ENCODE measurements at regions not wholly inside any gene's neighbourhood (a gene's known extent, or its start where the extent isn't known, plus 50 kb on each side); places are given as distances from the start of the nearest gene placed in this dataset.
A peak's percentile ranks its signal among the peaks of the same experiment; 100 is the strongest.

DNA sequence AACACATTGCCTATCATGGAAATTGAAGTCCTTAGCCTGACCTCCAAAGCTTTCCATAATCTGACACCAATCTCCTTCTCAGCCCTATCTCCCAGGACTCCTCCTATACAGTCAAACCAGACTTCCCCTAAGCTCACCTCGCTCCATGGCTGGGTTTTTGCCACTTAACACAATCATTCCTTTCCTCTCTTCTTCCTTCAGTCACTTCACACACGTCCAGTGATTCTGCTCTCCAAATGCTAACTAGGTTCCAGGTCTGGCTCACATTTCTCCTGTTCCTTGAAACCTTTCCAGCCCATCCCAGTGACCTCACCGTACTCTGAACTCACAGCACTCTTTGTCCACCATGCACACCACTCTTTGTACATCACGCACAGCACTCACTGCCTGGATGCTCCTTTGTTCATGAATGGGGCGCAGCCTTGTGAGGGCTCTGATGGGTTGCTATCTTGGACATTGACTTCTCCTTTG is 98.4 kb downstream of the GLUL start:
- no peak for DNase-seq (ENCODE audit: extremely low spot score)
- TF ChIP-seq POLR2A (IDR thresholded peaks at IDR 0.05; ENCODE audit: low read depth) (no peak), POLR2AphosphoS5 (IDR thresholded peaks at IDR 0.05) (no peak), EP300 (IDR thresholded peaks at IDR 0.05) (no peak)
- TF ChIP-seq, protein P1, sequence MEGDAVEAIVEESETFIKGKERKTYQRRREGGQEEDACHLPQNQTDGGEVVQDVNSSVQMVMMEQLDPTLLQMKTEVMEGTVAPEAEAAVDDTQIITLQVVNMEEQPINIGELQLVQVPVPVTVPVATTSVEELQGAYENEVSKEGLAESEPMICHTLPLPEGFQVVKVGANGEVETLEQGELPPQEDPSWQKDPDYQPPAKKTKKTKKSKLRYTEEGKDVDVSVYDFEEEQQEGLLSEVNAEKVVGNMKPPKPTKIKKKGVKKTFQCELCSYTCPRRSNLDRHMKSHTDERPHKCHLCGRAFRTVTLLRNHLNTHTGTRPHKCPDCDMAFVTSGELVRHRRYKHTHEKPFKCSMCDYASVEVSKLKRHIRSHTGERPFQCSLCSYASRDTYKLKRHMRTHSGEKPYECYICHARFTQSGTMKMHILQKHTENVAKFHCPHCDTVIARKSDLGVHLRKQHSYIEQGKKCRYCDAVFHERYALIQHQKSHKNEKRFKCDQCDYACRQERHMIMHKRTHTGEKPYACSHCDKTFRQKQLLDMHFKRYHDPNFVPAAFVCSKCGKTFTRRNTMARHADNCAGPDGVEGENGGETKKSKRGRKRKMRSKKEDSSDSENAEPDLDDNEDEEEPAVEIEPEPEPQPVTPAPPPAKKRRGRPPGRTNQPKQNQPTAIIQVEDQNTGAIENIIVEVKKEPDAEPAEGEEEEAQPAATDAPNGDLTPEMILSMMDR (IDR thresholded peaks at IDR 0.05): no peak
- Histone ChIP-seq H3K9me3 (no peaks in the 10 kb centered on the region), H3K4me1 (peaks cover 15 to 63% (median 48%) of the 10 kb centered on the region in 4 donors), H3K4me3 (no peak overlapping the region), H3K27me3 (no peaks in the 10 kb centered on the region), H3K27ac (replicated peaks in 1 of 4) (no peak overlapping the region), H3K36me3 (no peaks in the 10 kb centered on the region)
- intact Hi-C loops (cut with DNase I): loop anchor here (5.0 to 10.0 kb wide), 2 partner anchors 118 to 146 kb away; no protein-coding TSS in a partner anchor
- WGBS: 79% methylated on average over 5 of the region's 5 CpGs

DNA sequence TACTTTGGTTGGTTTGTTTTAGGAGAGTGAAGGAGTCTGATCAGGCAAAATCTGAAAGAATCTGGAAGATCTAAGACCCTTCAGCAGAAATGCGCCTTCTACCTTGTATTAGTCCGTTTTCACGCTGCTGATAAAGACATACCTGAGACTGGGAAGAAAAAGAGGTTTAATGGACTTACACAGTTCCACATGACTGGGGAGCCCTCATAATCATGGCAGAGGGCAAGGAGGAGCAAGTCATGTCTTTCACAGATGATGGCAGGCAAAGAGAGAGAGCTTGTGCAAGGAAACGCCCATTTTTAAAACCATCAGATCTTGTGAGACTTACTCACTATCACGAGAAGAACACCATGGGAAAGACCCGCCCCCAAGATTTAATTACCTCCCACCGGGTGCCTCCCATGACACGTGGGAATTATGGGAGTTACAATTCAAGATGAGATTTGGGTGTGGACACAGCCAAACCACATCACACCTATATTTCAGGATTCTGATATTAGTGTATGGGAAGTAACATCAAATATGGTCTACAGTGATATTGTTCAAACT is 99.3 kb downstream of the GLUL start:
- no peak overlapping the region for H3K4me3 ChIP-seq
- no peaks in the 10 kb centered on the region for H3K9me3 ChIP-seq
- H3K4me1 ChIP-seq: peaks cover 15 to 55% (median 41%) of the 10 kb centered on the region in 4 donors
- intact Hi-C loops (cut with DNase I): loop anchor here (5.0 to 10.0 kb wide), 2 partner anchors 117 to 145 kb away; no protein-coding TSS in a partner anchor
- no peaks in the 10 kb centered on the region for H3K27me3 ChIP-seq
- WGBS: 81% methylated on average over 8 of the region's 8 CpGs
- DNase-seq (ENCODE audit: extremely low spot score): no peak
- TF ChIP-seq POLR2AphosphoS5 (IDR thresholded peaks at IDR 0.05) (no peak), POLR2A (IDR thresholded peaks at IDR 0.05; ENCODE audit: low read depth) (no peak), EP300 (IDR thresholded peaks at IDR 0.05) (no peak)
- TF ChIP-seq, protein P1 (IDR thresholded peaks at IDR 0.05): no peak
- peak overlapping the region in 1 of 4 donors; percentile 86 for H3K27ac ChIP-seq (replicated peaks in 1 of 4)
- no peaks in the 10 kb centered on the region for H3K36me3 ChIP-seq

DNA sequence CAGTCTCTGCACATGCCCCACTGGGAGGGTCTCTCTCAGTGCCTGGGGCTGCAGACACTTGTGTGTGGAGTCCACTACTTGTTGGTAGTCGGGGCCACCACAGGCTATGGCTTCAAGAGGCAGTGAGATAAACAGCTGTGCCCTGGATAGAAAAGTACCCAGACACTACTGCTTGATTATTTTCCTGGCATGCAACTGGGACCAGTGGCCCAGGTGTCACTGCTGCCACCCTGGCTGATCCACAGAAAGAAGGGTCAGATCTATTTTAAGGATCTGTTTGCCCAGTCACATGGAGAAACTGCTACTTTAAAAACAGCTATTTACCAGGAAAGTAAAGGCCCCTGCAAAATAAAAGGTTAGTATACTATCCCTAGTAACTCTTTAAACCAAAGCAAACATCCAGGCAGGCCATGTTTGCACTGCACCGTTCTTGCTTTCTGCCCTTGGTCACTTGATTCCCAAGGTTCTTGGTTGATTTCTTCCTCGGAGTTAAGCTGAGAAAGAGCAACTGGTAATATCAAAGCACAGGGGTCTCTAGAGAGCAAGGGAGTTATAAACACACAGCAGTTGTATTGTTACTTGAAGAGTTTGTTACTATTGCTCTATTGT is 99.9 kb downstream of the GLUL start:
- no peak for DNase-seq (ENCODE audit: extremely low spot score)
- TF ChIP-seq EP300 (IDR thresholded peaks at IDR 0.05) (no peak), POLR2A (IDR thresholded peaks at IDR 0.05; ENCODE audit: low read depth) (no peak), POLR2AphosphoS5 (IDR thresholded peaks at IDR 0.05) (no peak)
- TF ChIP-seq, protein P1 (IDR thresholded peaks at IDR 0.05): no peak
- Histone ChIP-seq H3K36me3 (no peaks in the 10 kb centered on the region), H3K9me3 (no peaks in the 10 kb centered on the region), H3K27ac (replicated peaks in 1 of 4) (peak overlapping the region; percentile 71 to 86 (median 82)), H3K4me1 (peaks cover 15 to 49% (median 35%) of the 10 kb centered on the region in 4 donors), H3K27me3 (no peaks in the 10 kb centered on the region), H3K4me3 (no peak overlapping the region)
- 86% methylated on average over 3 of the region's 3 CpGs for WGBS
- intact Hi-C loops (cut with DNase I): loop anchor here (2.0 to 10.0 kb wide), 4 partner anchors 57 to 144 kb away; partner anchors contain the start of gene GLUL

DNA sequence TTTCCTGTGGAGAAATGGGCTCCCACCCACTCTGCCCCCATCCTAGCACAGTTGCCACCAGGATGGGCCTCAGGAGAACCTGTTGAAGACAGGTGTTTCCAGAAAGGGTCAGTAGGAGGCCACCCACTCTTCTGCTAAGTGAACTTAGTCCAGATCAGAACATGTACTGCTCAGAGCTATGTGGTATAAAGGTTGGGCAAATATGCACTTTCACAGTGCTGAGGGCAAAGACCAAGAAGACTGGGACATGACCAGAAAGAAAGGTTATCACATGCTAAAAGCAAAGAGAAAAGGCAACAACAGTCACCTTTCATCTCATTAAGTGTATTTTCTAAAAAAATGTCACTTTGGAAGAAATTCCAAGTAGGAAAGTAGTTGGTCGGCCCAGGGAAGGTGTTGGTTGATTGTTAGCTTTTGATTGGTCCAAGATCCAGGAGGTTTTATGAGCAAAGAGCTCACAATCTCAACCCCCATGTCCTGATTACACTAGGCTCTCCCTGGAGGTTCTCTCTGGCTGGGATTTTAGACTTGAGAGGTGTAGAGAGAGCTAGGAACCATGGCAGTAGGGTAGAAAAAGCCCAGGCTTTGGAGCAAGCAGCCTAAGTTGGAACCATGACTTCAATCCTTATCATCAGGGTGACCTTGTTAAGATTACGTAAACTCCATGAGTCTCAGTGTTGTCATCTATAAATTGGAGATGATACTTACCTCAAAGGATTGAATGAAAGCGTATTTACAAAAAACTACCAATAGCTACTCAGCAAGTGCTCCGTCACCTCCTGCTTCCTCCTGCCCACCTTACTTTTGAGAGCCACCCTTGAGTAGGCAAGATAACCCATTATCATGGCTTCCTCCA is 102.6 kb downstream of the GLUL start:
- Histone ChIP-seq H3K27ac (replicated peaks in 1 of 4) (peak overlapping the region; percentile 79 to 86 (median 82)), H3K4me3 (no peak overlapping the region), H3K27me3 (no peaks in the 10 kb centered on the region), H3K9me3 (no peaks in the 10 kb centered on the region), H3K4me1 (peaks cover 15 to 36% (median 31%) of the 10 kb centered on the region in 4 donors), H3K36me3 (no peaks in the 10 kb centered on the region)
- TF ChIP-seq POLR2A (IDR thresholded peaks at IDR 0.05; ENCODE audit: low read depth) (no peak), EP300 (IDR thresholded peaks at IDR 0.05) (no peak), POLR2AphosphoS5 (IDR thresholded peaks at IDR 0.05) (no peak)
- TF ChIP-seq, protein P1 (IDR thresholded peaks at IDR 0.05): no peak
- WGBS: 93% methylated on average over 4 of the region's 4 CpGs
- no peak for DNase-seq (ENCODE audit: extremely low spot score)
- intact Hi-C loops (cut with DNase I): loop anchor here (10.0 kb wide), 1 partner anchor 204 kb away; no protein-coding TSS in a partner anchor

Data from esophagus muscularis mucosa (tissue), 4 donors.